Nephron progenitor cell (in vitro differentiated cells): ENCODE measurements at regions not wholly inside any gene's neighbourhood (a gene's known extent, or its start where the extent isn't known, plus 50 kb on each side); places are given as distances from the start of the nearest gene placed in this dataset.
"Not testable (repeated sequence)": the region's sequence is repeated elsewhere in the genome, so short reads cannot be mapped to it uniquely, and the experiment has no call there.

Experiments used
- DNase-seq: peaks from one replicate; pipeline ENCODE4 v3.0.0; 2021
- H3K27ac Mint-ChIP-seq: 2 replicates; pipeline ENCODE4 v1.8.0; 2021; ENCODE audit warnings: mild to moderate bottlenecking, moderate library complexity, mixed read lengths
- H3K27me3 Mint-ChIP-seq: 2 replicates; pipeline ENCODE4 v1.8.0; 2021; ENCODE audit warnings: mild to moderate bottlenecking, low read depth, mixed read lengths; ENCODE audit not compliant: poor library complexity
- H3K36me3 Mint-ChIP-seq: 2 replicates; pipeline ENCODE4 v1.8.0; 2021; ENCODE audit warnings: low read depth, mixed read lengths
- H3K4me1 Mint-ChIP-seq: 2 replicates; pipeline ENCODE4 v1.8.0; 2021; ENCODE audit warnings: mixed read lengths
- H3K4me3 Mint-ChIP-seq: 2 replicates; pipeline ENCODE4 v1.8.0; 2021; ENCODE audit warnings: mild to moderate bottlenecking, moderate library complexity, mixed read lengths
- H3K9me3 Mint-ChIP-seq: 2 replicates; pipeline ENCODE4 v1.8.0; 2021; ENCODE audit warnings: mild to moderate bottlenecking, moderate library complexity, mixed read lengths
- TF ChIP-seq, protein P1 (sequence below): fragments of 200-600 bp; sonication (generic); IDR thresholded peaks from 2 replicates; pipeline ENCODE4 v1.5.0; 2021; ENCODE audit warnings: antibody characterized with exemption

- Mint-ChIP-seq H3K27ac (no peak overlapping the region), H3K27me3 (peaks cover 2% of the 10 kb centered on the region)
Observed at GRCh38 chr1:116844775-116845174, 64.9 kb upstream of the PTGFRN start.

GRCh38 chr1:116847190-116847589 is 62.5 kb upstream of the PTGFRN start:
- H3K27ac Mint-ChIP-seq = no peak overlapping the region
- no peak overlapping the region for H3K4me3 Mint-ChIP-seq
- H3K36me3 Mint-ChIP-seq = no peaks in the 10 kb centered on the region
- no peak for DNase-seq
- H3K9me3 Mint-ChIP-seq = peaks cover 6% of the 10 kb centered on the region
- peaks cover 47% of the 10 kb centered on the region for H3K4me1 Mint-ChIP-seq
- TF ChIP-seq, protein P1, sequence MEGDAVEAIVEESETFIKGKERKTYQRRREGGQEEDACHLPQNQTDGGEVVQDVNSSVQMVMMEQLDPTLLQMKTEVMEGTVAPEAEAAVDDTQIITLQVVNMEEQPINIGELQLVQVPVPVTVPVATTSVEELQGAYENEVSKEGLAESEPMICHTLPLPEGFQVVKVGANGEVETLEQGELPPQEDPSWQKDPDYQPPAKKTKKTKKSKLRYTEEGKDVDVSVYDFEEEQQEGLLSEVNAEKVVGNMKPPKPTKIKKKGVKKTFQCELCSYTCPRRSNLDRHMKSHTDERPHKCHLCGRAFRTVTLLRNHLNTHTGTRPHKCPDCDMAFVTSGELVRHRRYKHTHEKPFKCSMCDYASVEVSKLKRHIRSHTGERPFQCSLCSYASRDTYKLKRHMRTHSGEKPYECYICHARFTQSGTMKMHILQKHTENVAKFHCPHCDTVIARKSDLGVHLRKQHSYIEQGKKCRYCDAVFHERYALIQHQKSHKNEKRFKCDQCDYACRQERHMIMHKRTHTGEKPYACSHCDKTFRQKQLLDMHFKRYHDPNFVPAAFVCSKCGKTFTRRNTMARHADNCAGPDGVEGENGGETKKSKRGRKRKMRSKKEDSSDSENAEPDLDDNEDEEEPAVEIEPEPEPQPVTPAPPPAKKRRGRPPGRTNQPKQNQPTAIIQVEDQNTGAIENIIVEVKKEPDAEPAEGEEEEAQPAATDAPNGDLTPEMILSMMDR = no peak
- H3K27me3 Mint-ChIP-seq = peaks cover 2% of the 10 kb centered on the region

More at GRCh38 chr1:116844775-116845174, 64.9 kb upstream of the PTGFRN start:
- Mint-ChIP-seq H3K9me3 (peaks cover 6% of the 10 kb centered on the region), H3K4me1 (peaks cover 27% of the 10 kb centered on the region), H3K36me3 (no peaks in the 10 kb centered on the region), H3K4me3 (no peak overlapping the region)
- DNase-seq = no peak
- TF ChIP-seq, protein P1 = no peak

DNA sequence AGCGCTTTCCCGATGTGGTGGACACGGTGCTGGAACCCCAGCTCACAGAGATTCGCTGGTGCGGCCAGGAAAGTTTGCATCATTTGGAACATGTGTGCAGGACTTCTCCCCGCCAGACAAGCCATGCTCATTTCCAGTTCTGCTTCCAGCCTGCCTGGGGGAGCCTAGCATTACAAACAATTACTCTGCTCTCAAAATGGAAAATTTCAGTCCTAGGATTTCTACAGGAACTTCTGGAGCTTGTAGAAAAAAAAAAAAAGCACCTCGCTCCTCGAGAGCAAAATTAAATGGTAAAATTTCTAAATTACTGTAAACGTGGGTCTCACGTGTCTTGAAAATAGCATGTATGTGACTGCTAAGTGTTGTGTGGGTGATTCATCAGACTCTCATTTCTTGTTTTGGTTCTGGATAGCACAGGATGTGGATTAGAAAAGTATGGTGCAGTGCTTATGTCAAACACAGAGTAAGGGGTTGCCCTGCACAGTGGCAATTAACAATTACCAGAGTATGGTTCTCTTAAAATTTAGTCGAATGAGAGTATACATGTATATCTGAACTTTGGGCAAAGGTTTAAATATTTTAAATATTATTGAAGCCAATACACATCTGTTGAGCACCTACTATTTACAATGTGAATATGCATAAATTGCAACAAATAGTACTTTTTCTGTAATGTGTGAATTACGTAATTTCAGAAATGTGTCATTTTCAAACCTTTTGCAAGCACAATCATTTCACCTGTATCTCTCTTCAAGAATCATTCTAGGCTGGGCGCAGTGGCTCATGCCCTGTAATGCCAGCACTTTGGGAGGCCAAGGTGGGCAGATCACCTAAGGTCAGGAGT is 61.8 kb upstream of the PTGFRN start:
- H3K9me3 Mint-ChIP-seq = peaks cover 6% of the 10 kb centered on the region
- H3K36me3 Mint-ChIP-seq = no peaks in the 10 kb centered on the region
- DNase-seq = no peak
- H3K4me3 Mint-ChIP-seq = no peak overlapping the region
- no peak overlapping the region for H3K27ac Mint-ChIP-seq
- peaks cover 54% of the 10 kb centered on the region for H3K4me1 Mint-ChIP-seq
- TF ChIP-seq, protein P1 = no peak
- H3K27me3 Mint-ChIP-seq = peaks cover 2% of the 10 kb centered on the region

- H3K4me3 Mint-ChIP-seq = no peak overlapping the region
- H3K4me1 Mint-ChIP-seq = peaks cover 79% of the 10 kb centered on the region
- H3K27me3 Mint-ChIP-seq = no peaks in the 10 kb centered on the region
- no peak for DNase-seq
- no peaks in the 10 kb centered on the region for H3K9me3 Mint-ChIP-seq
- H3K36me3 Mint-ChIP-seq = no peaks in the 10 kb centered on the region
- peak overlapping the region; percentile 4 for H3K27ac Mint-ChIP-seq
- TF ChIP-seq, protein P1 = no peak
Observed at GRCh38 chr1:116850436-116850835, 59.3 kb upstream of the PTGFRN start.

DNA sequence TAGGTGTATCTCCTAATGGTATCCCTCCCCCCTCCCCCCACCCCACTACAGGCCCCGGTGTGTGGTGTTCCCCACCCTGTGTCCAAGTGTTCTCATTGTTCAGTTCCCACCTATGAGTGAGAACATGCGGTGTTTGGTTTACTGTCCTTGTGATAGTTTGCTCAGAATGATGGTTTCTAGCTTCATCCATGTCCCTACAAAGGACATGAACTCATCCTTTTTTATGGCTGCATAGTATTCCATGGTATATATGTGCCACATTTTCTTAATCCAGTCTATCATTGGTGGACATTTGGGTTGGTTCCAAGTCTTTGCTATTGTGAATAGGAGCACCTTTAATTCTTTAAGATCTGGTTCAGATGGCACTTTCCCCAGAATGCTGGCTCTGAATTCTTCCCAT is 58.5 kb upstream of the PTGFRN start:
- not testable (repeated sequence) for H3K36me3 Mint-ChIP-seq, H3K4me3 Mint-ChIP-seq, DNase-seq, H3K9me3 Mint-ChIP-seq, H3K27me3 Mint-ChIP-seq, H3K27ac Mint-ChIP-seq
- peaks cover 79% of the 10 kb centered on the region for H3K4me1 Mint-ChIP-seq

DNA sequence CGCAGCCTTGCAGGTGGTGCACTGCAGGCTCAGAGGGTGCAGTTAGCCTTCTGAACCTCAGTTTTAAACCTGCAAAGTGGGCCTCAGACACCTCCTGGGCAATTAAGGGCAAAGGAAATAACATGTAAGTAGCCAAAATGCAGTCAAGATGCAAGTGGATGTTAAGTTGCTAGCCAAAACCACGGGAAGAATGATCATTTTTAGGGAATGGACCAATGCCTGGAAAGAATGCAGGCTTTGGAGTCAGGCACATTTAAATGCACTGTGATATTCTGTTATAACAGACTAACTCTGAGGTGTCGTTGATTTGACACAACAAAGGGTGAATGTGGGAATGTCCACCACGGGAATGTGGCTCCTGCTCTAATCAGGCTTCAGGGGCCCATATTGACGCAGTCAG is 57.9 kb upstream of the PTGFRN start:
- Mint-ChIP-seq H3K4me3 (no peak overlapping the region), H3K27me3 (no peaks in the 10 kb centered on the region), H3K4me1 (peaks cover 82% of the 10 kb centered on the region), H3K27ac (peak overlapping the region; percentile 97), H3K9me3 (no peaks in the 10 kb centered on the region), H3K36me3 (no peaks in the 10 kb centered on the region)
- DNase-seq = no peak
- TF ChIP-seq, protein P1 = no peak
